Stimulated activated CD8-positive, alpha-beta memory T cell treated with anti-CD3 and anti-CD28 coated beads, Interleukin-7, amount 100 ng/mL, for 1 hour (primary cell): ENCODE measurements at regions not wholly inside any gene's neighbourhood (a gene's known extent, or its start where the extent isn't known, plus 50 kb on each side); places are given as distances from the start of the nearest gene placed in this dataset.

Experiments used
- DNase-seq, 2 donors: peaks; one replicate each; pipeline ENCODE4 v3.0.0-alpha.2; 2020; ENCODE audit warnings: low read depth in 2 of 2

GRCh38 chr12:3991798-3992580 is 118.8 kb upstream of the PARP11 start:
- DNase-seq: no peak

GRCh38 chr12:3990501-3991280 is 117.5 kb upstream of the PARP11 start:
- DNase-seq: no peak

GRCh38 chr12:3989218-3989550 is 116.0 kb upstream of the PARP11 start:
- DNase-seq: no peak

DNA sequence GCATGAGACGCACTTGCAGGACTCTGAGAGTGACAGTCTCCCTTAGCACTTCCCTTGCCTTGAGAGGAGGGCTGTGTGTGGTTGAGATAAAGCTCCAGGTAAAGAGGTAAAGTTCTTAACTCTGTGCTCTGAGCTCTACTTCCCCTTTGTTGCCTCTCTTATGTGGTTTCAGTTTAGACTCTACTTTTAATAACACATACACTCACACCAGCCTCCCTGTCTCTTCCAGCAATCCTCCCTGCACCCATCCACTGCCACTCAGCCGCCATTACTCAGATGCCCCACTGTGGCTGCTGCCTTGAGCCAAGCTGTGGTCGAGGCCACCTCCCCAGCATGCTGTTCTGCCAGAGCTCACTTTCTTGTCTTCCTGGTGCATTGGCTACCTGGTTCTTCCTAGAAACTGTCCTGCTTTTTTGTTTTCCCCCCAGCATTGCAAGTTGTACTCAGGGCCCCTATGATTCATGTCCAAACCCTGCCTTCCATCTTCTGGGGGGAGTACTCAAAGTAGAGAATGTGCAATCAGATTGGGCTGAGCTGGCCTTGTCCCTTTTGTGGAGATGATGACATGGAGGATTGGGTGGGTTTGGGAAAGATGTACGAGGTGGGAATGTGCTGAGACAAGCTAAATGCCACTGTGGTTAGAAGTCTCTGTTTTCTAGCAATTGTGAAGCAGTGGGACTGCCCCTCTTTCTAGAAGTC is 115.5 kb upstream of the PARP11 start:
- no peak for DNase-seq

GRCh38 chr12:3987571-3987970 is 114.4 kb upstream of the PARP11 start:
- DNase-seq: no peak

- no peak for DNase-seq
These were observed 107.5 kb upstream of the PARP11 start for GRCh38 chr12:3980504-3981272.

- no peak for DNase-seq
These were observed 104.4 kb upstream of the PARP11 start for GRCh38 chr12:3977621-3978020.

DNA sequence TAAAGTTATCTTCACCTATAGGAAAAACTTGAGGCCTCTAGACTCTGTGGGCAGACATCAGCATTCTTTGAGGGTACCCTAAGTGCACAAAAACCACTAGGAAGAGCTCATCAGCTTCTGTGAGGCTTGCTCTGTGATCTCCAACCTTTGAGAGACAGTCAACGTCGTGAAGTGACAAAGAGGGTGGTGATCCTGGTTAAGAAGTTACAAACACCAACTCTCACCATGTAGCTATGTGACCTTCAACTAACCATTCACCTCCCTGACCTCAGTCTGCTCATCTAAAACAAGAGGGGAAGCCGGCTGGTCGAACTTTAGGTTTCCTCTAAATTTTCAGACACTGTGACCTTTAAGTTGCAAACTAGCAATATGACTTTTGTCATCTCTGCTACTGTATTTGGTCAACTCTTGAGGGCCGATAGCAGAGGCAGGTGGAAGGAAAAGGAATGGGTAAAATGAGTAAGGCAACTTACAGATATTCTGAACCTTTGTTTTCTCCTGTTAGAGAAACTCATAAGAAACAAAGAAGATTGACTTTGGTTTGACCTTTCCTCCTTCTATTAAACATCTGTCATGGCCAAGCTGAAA is 103.2 kb upstream of the PARP11 start:
- DNase-seq: no peak

DNA sequence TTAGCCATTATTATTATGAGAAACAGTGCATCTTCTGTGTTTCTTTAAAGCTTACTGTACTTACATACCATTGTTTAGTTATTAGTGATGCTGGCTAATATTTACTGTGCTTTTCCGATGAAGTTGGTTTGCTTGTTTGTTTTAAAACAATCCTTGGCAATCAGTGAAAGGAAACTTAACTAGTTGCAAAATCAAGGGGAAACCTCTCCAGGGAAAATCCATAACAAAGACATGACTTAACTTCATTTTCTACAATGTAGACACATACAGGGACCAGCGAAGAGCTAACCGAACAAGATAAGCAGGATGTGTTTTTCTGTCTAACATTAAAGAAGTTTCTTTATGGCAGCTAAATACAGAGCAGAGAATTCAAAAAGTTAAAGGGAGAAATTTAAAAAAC is 102.5 kb upstream of the PARP11 start:
- no peak for DNase-seq

GRCh38 chr12:3974883-3975282 is 101.7 kb upstream of the PARP11 start:
- DNase-seq: no peak

GRCh38 chr12:3973973-3974644 is 100.9 kb upstream of the PARP11 start:
- no peak for DNase-seq

- no peak for DNase-seq
These were observed 100.2 kb upstream of the PARP11 start for GRCh38 chr12:3973269-3973884.

DNA sequence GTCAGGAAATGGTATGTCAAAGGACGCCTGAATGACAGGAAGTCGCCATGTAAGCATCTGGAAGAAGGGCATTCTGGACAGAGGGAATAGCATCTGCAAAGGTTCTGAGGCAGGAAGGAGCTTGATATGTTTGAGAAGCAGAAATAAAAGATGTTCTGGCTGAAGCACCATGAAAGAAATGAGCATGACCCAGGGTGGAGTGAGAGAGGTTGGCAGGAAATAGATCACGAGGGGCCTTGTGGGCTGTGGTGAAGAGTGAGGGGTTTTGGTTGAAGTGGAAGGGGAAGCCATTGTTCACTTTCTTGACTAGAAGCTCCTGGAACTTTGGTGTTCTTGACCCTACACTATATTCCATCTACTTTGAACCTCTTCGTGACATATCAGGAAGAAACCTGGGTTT is 99.4 kb upstream of the PARP11 start:
- DNase-seq: no peak

DNA sequence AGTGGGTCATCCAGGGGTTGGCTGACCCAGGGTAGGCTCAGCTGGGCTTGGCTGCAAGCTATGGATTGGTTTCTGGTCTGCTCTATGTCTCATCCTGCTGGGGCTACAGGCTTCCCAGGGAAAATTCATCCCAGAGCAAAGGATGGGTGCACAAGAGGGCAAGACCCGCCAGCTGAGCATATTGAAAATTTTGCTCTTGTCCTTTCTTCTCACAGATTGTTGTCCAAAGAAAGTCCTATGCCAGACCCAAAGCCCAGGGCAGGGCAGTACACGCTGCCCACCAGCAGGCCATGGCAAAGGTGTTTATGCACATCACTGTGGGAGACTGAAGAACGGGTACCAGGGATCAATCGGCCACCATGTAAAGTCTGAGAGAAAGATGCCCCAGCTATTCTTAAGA is 95.3 kb upstream of the PARP11 start:
- no peak for DNase-seq

DNA sequence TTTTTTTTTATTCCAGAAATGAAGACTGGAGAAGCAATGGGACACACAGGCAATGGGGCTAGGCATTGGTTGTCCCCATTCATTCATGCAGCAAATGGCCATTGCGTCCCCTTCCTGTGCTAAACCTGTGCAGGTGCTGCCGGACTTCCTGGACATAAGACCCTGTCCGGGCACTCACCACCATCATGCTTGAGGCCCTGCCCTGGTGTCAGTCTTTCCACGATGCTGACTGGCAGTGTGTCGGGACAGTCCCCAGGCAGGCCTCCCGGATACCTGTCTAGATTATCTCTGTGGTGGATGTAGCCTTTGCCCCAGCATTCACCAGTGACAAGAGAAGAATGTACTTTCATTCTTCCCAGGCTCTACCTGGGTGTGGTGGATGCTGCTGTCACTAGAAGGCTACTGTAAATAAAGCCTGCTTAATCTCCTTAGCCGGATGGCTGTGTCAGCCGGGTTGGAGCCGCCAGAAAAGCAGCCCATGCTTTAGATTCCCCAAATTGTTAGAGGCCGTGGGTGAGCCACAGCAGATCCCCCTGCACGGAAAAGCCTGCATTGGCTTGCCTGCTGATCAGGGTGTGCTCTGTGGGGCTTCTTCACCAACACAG is 94.5 kb upstream of the PARP11 start:
- no peak for DNase-seq

- no peak for DNase-seq
These were observed 93.2 kb upstream of the PARP11 start for GRCh38 chr12:3966376-3966775.

DNA sequence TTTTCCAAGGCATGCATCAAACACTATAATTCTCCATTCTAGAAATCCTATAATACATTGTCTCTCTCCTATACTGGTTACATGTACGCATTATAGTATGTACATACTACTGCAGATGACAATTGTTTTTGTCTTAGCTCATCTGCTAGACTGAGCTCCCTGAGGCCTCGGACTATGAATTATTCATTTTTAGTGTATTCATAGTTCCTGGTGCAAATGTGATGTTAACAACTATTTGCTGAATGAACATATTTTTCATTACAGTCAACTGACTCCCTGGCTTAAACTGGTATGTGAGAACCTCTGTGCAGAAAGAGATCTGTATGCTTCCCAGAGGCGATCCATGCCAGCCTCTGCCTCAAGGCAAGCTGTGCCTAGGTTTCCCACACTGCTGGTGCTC is 91.8 kb upstream of the PARP11 start:
- DNase-seq: no peak

DNA sequence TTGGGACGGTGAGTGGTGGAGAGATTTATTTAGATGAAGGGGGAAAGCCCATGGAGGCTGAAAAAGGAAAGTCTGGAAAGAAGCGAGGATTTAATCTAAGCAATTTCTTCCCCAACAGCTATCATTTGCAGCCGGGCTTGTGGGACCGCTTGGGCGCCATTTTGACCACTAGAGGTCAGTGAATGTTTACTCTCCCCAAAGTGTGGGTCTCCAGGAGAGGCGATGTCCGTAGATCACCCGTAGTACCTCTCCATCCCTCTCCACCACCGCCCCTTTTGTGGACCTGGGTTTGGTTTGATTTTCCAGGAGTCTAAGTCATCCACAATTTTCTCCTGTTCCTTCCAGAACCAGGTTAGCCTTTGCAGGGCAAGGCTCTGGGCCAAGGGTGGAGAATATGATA is 91.2 kb upstream of the PARP11 start:
- no peak for DNase-seq

DNA sequence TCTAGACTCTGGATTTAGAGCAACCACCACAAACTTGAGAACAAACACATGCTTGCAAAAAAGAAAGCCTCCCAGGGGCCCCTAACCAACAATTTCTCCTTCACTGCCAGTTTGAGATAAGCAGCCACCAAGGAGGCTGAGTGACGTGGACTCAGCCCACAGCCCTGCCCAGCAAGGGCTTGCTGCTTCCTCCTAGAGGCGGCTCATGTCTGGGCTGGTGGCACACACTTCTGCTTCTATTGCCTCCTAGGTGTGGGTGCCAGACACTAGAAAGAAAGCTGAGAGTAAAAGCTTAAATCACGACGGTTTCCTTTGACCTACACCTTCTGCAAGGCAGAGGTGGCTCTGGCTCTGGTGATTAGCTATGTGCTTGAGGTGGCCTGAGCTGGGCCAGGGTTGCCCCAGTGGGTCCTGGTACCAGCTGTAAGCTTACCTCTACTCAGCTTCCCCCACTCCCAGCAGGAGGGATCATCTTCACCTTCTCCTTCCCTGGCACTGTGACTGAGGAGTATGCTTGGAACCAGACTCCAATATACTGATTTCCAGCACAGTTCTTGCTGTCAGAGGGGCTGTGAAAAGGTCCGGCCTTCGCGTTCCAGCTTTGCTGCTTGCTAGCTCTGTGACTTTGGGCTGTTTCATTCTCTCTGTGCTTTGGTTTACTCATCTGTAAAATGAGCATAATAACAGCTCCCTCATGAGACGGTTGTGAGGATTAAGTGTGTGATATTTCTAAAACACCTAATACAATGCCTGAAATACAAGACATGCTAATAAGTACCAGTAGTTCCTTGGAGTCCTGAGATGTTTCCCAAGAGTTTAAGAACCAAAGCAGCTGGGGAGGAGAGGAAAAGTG is 89.7 kb upstream of the PARP11 start:
- DNase-seq: peak; percentile 20 to 37
